ENCODE measurements at regions not wholly inside any gene's neighbourhood (a gene's known extent, or its start where the extent isn't known, plus 50 kb on each side); places are given as distances from the start of the nearest gene placed in this dataset.

- intact Hi-C loops (cut with micrococcal nuclease; ENCODE audit: unreplicated experiment): no loop called here
- CTCF ChIA-PET: no interaction called here
Measured at GRCh38 chr10:111445667-111446066, 368.8 kb downstream of the ADRA2A start.

GRCh38 chr10:111446966-111447365 lies 370.1 kb downstream of the ADRA2A start:
- BruUV-seq (replicated peaks): no TSS peak
- Histone ChIP-seq H3K9me3 (ENCODE audit: insufficient read depth, low read depth) (no peaks in the 10 kb centered on the region), H2AFZ (no peak overlapping the region), H3K4me2 (no peak overlapping the region), H3K9me2 (ENCODE audit: insufficient read depth) (no peaks in the 10 kb centered on the region), H3K79me2 (ENCODE audit: low read depth) (no peaks in the 10 kb centered on the region), H3K27me3 (ENCODE audit: insufficient read depth, low read depth) (no peaks in the 10 kb centered on the region), H4K20me1 (ENCODE audit: insufficient read depth) (no peaks in the 10 kb centered on the region), H3K27ac (no peak overlapping the region), H3K4me1 (replicated peaks; ENCODE audit: insufficient read depth) (no peaks in the 10 kb centered on the region), H3F3A (ENCODE audit: insufficient read depth, low read depth) (no peaks in the 10 kb centered on the region), H3K4me3 (no peak overlapping the region), H3K36me3 (ENCODE audit: low read depth) (no peaks in the 10 kb centered on the region)
- no peak for TF ChIP-seq CTCF (conservative IDR thresholded peaks at IDR 0.05)
- no peak for TF ChIP-seq EZH2 (IDR thresholded peaks at IDR 0.05; ENCODE audit: low read depth)
- DNase-seq: no peak
- ChIA-PET POLR2A (ENCODE audit: unreplicated experiment) (no interaction called here), CTCF (no interaction called here)
- intact Hi-C loops (cut with micrococcal nuclease; ENCODE audit: unreplicated experiment): no loop called here

More at GRCh38 chr10:111445667-111446066, 368.8 kb downstream of the ADRA2A start:
- no peaks in the 10 kb centered on the region for H3F3A ChIP-seq (ENCODE audit: insufficient read depth, low read depth)
- no peaks in the 10 kb centered on the region for H3K4me1 ChIP-seq (replicated peaks; ENCODE audit: insufficient read depth)
- no peaks in the 10 kb centered on the region for H3K9me2 ChIP-seq (ENCODE audit: insufficient read depth)
- no peaks in the 10 kb centered on the region for H3K9me3 ChIP-seq (ENCODE audit: insufficient read depth, low read depth)
- no peaks in the 10 kb centered on the region for H4K20me1 ChIP-seq (ENCODE audit: insufficient read depth)
- H3K4me2 ChIP-seq: no peak overlapping the region
- BruUV-seq (replicated peaks): no TSS peak
- H3K27me3 ChIP-seq (ENCODE audit: insufficient read depth, low read depth): no peaks in the 10 kb centered on the region
- no peaks in the 10 kb centered on the region for H3K79me2 ChIP-seq (ENCODE audit: low read depth)
- H3K4me3 ChIP-seq: no peak overlapping the region
- H3K27ac ChIP-seq: no peak overlapping the region
- TF ChIP-seq CTCF (conservative IDR thresholded peaks at IDR 0.05) (no peak), EZH2 (IDR thresholded peaks at IDR 0.05; ENCODE audit: low read depth) (no peak)
- no peaks in the 10 kb centered on the region for H3K36me3 ChIP-seq (ENCODE audit: low read depth)
- no peak overlapping the region for H2AFZ ChIP-seq
- POLR2A ChIA-PET (ENCODE audit: unreplicated experiment): no interaction called here
- no peak for DNase-seq

DNA sequence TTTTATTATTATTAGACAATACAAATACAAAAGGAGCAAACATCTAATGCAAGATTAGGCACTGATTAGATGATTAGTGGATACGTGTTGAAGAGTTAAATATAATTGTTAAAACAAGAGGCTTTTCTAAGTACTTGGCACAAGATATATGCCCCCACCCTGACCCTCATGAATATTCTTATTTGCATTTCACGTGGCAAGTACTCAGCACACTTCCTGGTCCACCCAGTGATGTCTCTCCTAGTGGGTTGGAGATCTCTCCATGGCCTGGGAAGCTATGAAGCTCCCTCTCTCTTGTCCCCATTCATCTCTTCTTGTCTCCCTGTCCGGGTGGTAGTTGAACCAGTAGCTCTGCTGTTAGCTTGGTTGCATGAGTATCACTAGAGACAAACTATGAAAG lies 375.3 kb downstream of the ADRA2A start:
- TF ChIP-seq CTCF (conservative IDR thresholded peaks at IDR 0.05) (no peak), EZH2 (IDR thresholded peaks at IDR 0.05; ENCODE audit: low read depth) (no peak)
- H3K4me1 ChIP-seq (replicated peaks; ENCODE audit: insufficient read depth): no peaks in the 10 kb centered on the region
- no peaks in the 10 kb centered on the region for H4K20me1 ChIP-seq (ENCODE audit: insufficient read depth)
- no peaks in the 10 kb centered on the region for H3K27me3 ChIP-seq (ENCODE audit: insufficient read depth, low read depth)
- no peak overlapping the region for H3K4me2 ChIP-seq
- no peaks in the 10 kb centered on the region for H3K79me2 ChIP-seq (ENCODE audit: low read depth)
- no peaks in the 10 kb centered on the region for H3F3A ChIP-seq (ENCODE audit: insufficient read depth, low read depth)
- H3K36me3 ChIP-seq (ENCODE audit: low read depth): no peaks in the 10 kb centered on the region
- H2AFZ ChIP-seq: no peak overlapping the region
- POLR2A ChIA-PET (ENCODE audit: unreplicated experiment): no interaction called here
- CTCF ChIA-PET: no interaction called here
- H3K27ac ChIP-seq: no peak overlapping the region
- no peaks in the 10 kb centered on the region for H3K9me3 ChIP-seq (ENCODE audit: insufficient read depth, low read depth)
- no peak for DNase-seq
- no TSS peak for BruUV-seq (replicated peaks)
- no peaks in the 10 kb centered on the region for H3K9me2 ChIP-seq (ENCODE audit: insufficient read depth)
- intact Hi-C loops (cut with micrococcal nuclease; ENCODE audit: unreplicated experiment): no loop called here
- H3K4me3 ChIP-seq: no peak overlapping the region
